ENCODE measurements at regions not wholly inside any gene's neighbourhood (a gene's known extent, or its start where the extent isn't known, plus 50 kb on each side); places are given as distances from the start of the nearest gene placed in this dataset.

- ChIA-PET CTCF (ENCODE audit: partially characterized antibody) (interaction anchor here (1.0 to 1.6 kb wide), 3 partner anchors 10 to 18 kb away, joined by 3 to 4 read pairs (median 3); no protein-coding TSS in a partner anchor), POLR2A (ENCODE audit: partially characterized antibody) (no interaction called here)
- H3K27ac ChIP-seq (ENCODE audit: low read depth, low read length) = no peak overlapping the region
- no peak overlapping the region for H4K5ac ChIP-seq (ENCODE audit: insufficient read length, low read depth, low read length)
- H4K8ac ChIP-seq (ENCODE audit: extremely low read depth, insufficient read depth, low read length) = no peak overlapping the region
- H3K23ac ChIP-seq (ENCODE audit: insufficient read length) = no peak overlapping the region
- no peaks in the 10 kb centered on the region for H3K9me3 ChIP-seq (ENCODE audit: insufficient read depth in 2 of 2, low read depth in 1 of 2, low read length in 1 of 2)
- H3K56ac ChIP-seq (replicated peaks; ENCODE audit: insufficient read length, low read depth, low read length) = no peak overlapping the region
- H2AK5ac ChIP-seq (ENCODE audit: low read depth, low read length) = no peak overlapping the region
- H3K18ac ChIP-seq (ENCODE audit: extremely low read depth, low read length) = no peak overlapping the region
- no peaks in the 10 kb centered on the region for H3K79me1 ChIP-seq (ENCODE audit: low read depth, low read length)
- no peak overlapping the region for H3K4me3 ChIP-seq (ENCODE audit: extremely low read depth in 1 of 4, insufficient read depth in 2 of 4, low read depth in 3 of 4, low read length in 4 of 4)
- H3K36me3 ChIP-seq (ENCODE audit: control insufficient read depth in 2 of 4, insufficient read depth in 4 of 4, low read length in 3 of 4) = no peaks in the 10 kb centered on the region
- H4K20me1 ChIP-seq (replicated peaks in 1 of 2; ENCODE audit: control insufficient read depth in 1 of 2, insufficient read depth in 2 of 2, low read length in 2 of 2) = no peaks in the 10 kb centered on the region
- DNase-seq (ENCODE audit: low read depth in 1 of 2, low spot score in 2 of 2) (no peak), FAIRE-seq (no peak)
- no peak overlapping the region for H3K4ac ChIP-seq (replicated peaks; ENCODE audit: insufficient read length, low read depth, low read length)
- no peak overlapping the region for H2BK12ac ChIP-seq (ENCODE audit: low read depth, low read length)
- 92% methylated on average over 5 of the region's 5 CpGs; no CpG with 5 or more reads in 1 of the 2 experiments for WGBS, 2 experiments (ENCODE audit: extremely low coverage in 1 of 2, insufficient coverage in 1 of 2, insufficient read length in 1 of 2, insufficient replicate concordance in 2 of 2, low coverage in 1 of 2, low lambda C conversion rate in 2 of 2, missing lambda C conversion rate in 1 of 2)
- no peaks in the 10 kb centered on the region for H3K79me2 ChIP-seq (ENCODE audit: control insufficient read depth in 1 of 2, insufficient read depth in 2 of 2, low read length in 2 of 2)
- H3K4me2 ChIP-seq (ENCODE audit: insufficient read depth in 1 of 2, low read depth in 2 of 2, low read length in 2 of 2) = no peak overlapping the region
- no peaks in the 10 kb centered on the region for H3K4me1 ChIP-seq (replicated peaks in 1 of 4; ENCODE audit: control insufficient read depth in 3 of 4, insufficient read depth in 4 of 4, low read length in 3 of 4)
- no peaks in the 10 kb centered on the region for H3K27me3 ChIP-seq (replicated peaks in 1 of 4; ENCODE audit: control insufficient read depth in 3 of 4, extremely low read depth in 1 of 4, insufficient read depth in 3 of 4, low read length in 3 of 4)
- no peak overlapping the region for H4K91ac ChIP-seq (replicated peaks; ENCODE audit: insufficient read length, low read length)
- no peak overlapping the region for H2BK20ac ChIP-seq (ENCODE audit: low read length)
- no peak overlapping the region for H2AFZ ChIP-seq (ENCODE audit: low read length)
- H3K23me2 ChIP-seq (ENCODE audit: low read depth, low read length) = no peaks in the 10 kb centered on the region
- H2BK5ac ChIP-seq (ENCODE audit: low read depth, low read length) = no peak overlapping the region
- H2BK120ac ChIP-seq (replicated peaks; ENCODE audit: low read depth, low read length) = no peak overlapping the region
- no peak overlapping the region for H3K14ac ChIP-seq (ENCODE audit: insufficient read length)
- no peak overlapping the region for H2BK15ac ChIP-seq (ENCODE audit: low read length)
- H3K9ac ChIP-seq (replicated peaks in 1 of 4; ENCODE audit: extremely low read depth in 1 of 4, low read depth in 3 of 4, low read length in 3 of 4) = no peak overlapping the region
- TF ChIP-seq TBP (IDR thresholded peaks at IDR 0.05; ENCODE audit: low read depth, low read length) (no peak), SUZ12 (IDR thresholded peaks at IDR 0.05; ENCODE audit: low read length) (no peak)
These were observed 64.9 kb upstream of the EED start for GRCh38 chr11:86179646-86180064.
